Adrenal gland (tissue), 5 donors: ENCODE measurements at regions not wholly inside any gene's neighbourhood (a gene's known extent, or its start where the extent isn't known, plus 50 kb on each side); places are given as distances from the start of the nearest gene placed in this dataset.

Experiments used
- POLR2A ChIP-seq, 2 donors: fragments of 450-650 bp; IDR thresholded peaks; one replicate each; pipeline ENCODE4 v1.6.1; 2017; ENCODE audit warnings: antibody characterized with exemption in 2 of 2, mild to moderate bottlenecking in 2 of 2, moderate library complexity in 1 of 2
- TF ChIP-seq, protein P1 (sequence below), 6 experiments: fragments of 450-650 bp in 4 of 6; fragments of 200-600 bp in 2 of 6; sonication (generic) in 1 of 6; IDR thresholded peaks; 1 replicate in 5 of 6; 2 replicates in 1 of 6; pipeline versions ENCODE4 v1.5.1 to v1.8.0; 2016 to 2021; ENCODE audit warnings: antibody characterized with exemption in 6 of 6, mild to moderate bottlenecking in 2 of 6, moderate library complexity in 1 of 6
- donor health status: DM: no; HTN: no; CAD: no.

DNA sequence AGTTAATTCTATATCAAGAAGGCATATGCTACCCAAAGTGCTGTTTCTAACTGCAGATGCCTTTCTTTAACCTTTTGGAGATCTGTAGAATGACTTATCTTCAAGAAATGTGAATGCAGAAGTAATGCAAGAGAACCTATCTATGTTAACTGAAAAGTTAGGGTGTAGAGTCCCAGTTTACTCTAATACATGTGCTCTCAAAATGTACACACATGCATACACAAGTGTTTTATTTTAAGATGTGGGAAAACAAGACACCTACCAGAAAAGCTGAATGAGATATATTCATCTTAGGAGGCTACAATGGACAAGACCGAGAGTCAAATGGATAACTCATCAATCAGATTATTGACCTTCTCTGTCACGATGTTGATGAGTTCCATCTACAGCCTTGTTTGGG lies 80.9 kb downstream of the CDCA7 start:
- TF ChIP-seq, protein P1, sequence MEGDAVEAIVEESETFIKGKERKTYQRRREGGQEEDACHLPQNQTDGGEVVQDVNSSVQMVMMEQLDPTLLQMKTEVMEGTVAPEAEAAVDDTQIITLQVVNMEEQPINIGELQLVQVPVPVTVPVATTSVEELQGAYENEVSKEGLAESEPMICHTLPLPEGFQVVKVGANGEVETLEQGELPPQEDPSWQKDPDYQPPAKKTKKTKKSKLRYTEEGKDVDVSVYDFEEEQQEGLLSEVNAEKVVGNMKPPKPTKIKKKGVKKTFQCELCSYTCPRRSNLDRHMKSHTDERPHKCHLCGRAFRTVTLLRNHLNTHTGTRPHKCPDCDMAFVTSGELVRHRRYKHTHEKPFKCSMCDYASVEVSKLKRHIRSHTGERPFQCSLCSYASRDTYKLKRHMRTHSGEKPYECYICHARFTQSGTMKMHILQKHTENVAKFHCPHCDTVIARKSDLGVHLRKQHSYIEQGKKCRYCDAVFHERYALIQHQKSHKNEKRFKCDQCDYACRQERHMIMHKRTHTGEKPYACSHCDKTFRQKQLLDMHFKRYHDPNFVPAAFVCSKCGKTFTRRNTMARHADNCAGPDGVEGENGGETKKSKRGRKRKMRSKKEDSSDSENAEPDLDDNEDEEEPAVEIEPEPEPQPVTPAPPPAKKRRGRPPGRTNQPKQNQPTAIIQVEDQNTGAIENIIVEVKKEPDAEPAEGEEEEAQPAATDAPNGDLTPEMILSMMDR (IDR thresholded peaks at IDR 0.05): no peak
- no peak for TF ChIP-seq POLR2A (IDR thresholded peaks at IDR 0.05)
